GM06990 (cell line): ENCODE measurements at regions not wholly inside any gene's neighbourhood (a gene's known extent, or its start where the extent isn't known, plus 50 kb on each side); places are given as distances from the start of the nearest gene placed in this dataset.
A peak's percentile ranks its signal among the peaks of the same experiment; 100 is the strongest.

ENCODE experiments used
- DNase-seq: peaks from one replicate; pipeline ENCODE4 v3.0.0-alpha.2; 2011; ENCODE audit not compliant: insufficient read length; ENCODE audit errors: extremely low read depth
- H3K27me3 ChIP-seq: replicated peaks from 2 replicates; pipeline ENCODE4 v1.6.0; 2011; ENCODE audit warnings: low read length; ENCODE audit not compliant: control insufficient read depth, insufficient read depth
- H3K36me3 ChIP-seq: 2 replicates; pipeline ENCODE4 v1.5.1; 2011; ENCODE audit warnings: low read length; ENCODE audit not compliant: control insufficient read depth, insufficient read depth
- H3K4me3 ChIP-seq: replicated peaks from 2 replicates; pipeline ENCODE4 v1.5.1; 2011; ENCODE audit warnings: low read depth, mild to moderate bottlenecking, control low read depth, low read length
- TF ChIP-seq, protein P1 (sequence below): IDR thresholded peaks from 2 replicates; pipeline ENCODE4 v1.5.1; 2011; ENCODE audit warnings: low read length, control low read depth, mild to moderate bottlenecking, inconsistent platforms; ENCODE audit not compliant: insufficient read depth, poor library complexity, severe bottlenecking

GRCh38 chr6:84409911-84410310 lies 182.5 kb upstream of the CEP162 start:
- no peaks in the 10 kb centered on the region for H3K36me3 ChIP-seq
- no peaks in the 10 kb centered on the region for H3K27me3 ChIP-seq
- no peak for DNase-seq
- H3K4me3 ChIP-seq = no peak overlapping the region
- TF ChIP-seq, protein P1, sequence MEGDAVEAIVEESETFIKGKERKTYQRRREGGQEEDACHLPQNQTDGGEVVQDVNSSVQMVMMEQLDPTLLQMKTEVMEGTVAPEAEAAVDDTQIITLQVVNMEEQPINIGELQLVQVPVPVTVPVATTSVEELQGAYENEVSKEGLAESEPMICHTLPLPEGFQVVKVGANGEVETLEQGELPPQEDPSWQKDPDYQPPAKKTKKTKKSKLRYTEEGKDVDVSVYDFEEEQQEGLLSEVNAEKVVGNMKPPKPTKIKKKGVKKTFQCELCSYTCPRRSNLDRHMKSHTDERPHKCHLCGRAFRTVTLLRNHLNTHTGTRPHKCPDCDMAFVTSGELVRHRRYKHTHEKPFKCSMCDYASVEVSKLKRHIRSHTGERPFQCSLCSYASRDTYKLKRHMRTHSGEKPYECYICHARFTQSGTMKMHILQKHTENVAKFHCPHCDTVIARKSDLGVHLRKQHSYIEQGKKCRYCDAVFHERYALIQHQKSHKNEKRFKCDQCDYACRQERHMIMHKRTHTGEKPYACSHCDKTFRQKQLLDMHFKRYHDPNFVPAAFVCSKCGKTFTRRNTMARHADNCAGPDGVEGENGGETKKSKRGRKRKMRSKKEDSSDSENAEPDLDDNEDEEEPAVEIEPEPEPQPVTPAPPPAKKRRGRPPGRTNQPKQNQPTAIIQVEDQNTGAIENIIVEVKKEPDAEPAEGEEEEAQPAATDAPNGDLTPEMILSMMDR = no peak

DNA sequence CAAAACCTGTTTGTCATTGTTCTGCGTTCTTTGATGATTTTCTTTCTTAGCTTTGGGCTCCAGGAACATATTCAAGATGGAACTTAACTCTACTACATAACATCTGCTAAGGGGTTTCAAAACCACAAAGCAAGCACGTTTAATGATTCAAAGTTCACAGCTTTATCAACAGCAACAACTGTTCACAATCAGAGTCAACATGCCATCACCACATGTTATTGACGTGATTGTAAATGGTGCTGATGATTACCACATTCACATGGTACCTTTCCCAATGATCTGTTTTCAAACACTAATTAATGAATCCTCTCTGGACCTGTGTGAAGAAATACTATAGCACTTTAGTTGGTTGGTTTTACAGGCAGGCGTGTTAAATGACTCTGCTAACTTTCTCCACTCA lies 180.6 kb upstream of the CEP162 start:
- TF ChIP-seq, protein P1 = no peak
- no peak for DNase-seq
- H3K4me3 ChIP-seq = no peak overlapping the region
- H3K27me3 ChIP-seq = no peaks in the 10 kb centered on the region
- no peaks in the 10 kb centered on the region for H3K36me3 ChIP-seq

- peak; percentile 55 for DNase-seq
- Histone ChIP-seq H3K27me3 (no peaks in the 10 kb centered on the region), H3K36me3 (no peaks in the 10 kb centered on the region), H3K4me3 (no peak overlapping the region)
- TF ChIP-seq, protein P1 = no peak
Measured at GRCh38 chr6:84403545-84403944, 176.1 kb upstream of the CEP162 start.

- TF ChIP-seq, protein P1 = no peak
- DNase-seq = no peak
- Histone ChIP-seq H3K36me3 (no peaks in the 10 kb centered on the region), H3K4me3 (no peak overlapping the region), H3K27me3 (no peaks in the 10 kb centered on the region)
Measured at GRCh38 chr6:84399003-84399402, 171.6 kb upstream of the CEP162 start.

DNA sequence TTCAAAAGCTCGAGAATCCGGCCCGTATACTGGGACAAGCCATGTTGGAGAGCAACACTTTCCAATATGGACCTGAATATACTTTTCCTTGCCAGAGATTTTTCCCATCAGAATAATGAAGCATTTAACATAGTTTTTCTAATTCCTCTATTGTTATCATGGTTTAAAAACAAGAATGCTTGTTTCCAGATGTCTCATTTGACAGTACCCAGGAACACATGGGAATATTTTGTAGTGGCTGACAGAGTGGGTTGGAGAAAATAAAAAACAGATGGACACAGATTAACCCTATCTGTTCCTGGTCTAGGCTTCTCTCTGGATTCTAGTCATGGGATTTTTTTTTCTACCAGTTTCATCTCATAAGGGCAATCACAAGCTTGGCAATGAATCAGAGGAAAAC lies 164.8 kb upstream of the CEP162 start:
- TF ChIP-seq, protein P1 = no peak
- no peaks in the 10 kb centered on the region for H3K27me3 ChIP-seq
- no peaks in the 10 kb centered on the region for H3K36me3 ChIP-seq
- H3K4me3 ChIP-seq = no peak overlapping the region
- no peak for DNase-seq

GRCh38 chr6:84390851-84391250 lies 163.4 kb upstream of the CEP162 start:
- Histone ChIP-seq H3K4me3 (no peak overlapping the region), H3K27me3 (no peaks in the 10 kb centered on the region), H3K36me3 (no peaks in the 10 kb centered on the region)
- TF ChIP-seq, protein P1 = no peak
- no peak for DNase-seq
